Common myeloid progenitor, CD34-positive (primary cell): ENCODE measurements at regions not wholly inside any gene's neighbourhood (a gene's known extent, or its start where the extent isn't known, plus 50 kb on each side); places are given as distances from the start of the nearest gene placed in this dataset.
A peak's percentile ranks its signal among the peaks of the same experiment; 100 is the strongest.

Experiments used
- CTCF ChIA-PET: fragments of 350-600 bp; sonication (Branson Sonifier 250); formaldehyde crosslinking; loops from one replicate; lab custom pipeline; 2021; ENCODE audit warnings: antibody characterized with exemption; lab: Charles Lee
- POLR2A ChIA-PET: fragments of 350-600 bp; sonication (Branson Sonifier 250); formaldehyde crosslinking; loops from one replicate; lab custom pipeline; 2021; ENCODE audit warnings: antibody characterized with exemption; lab: Charles Lee
- DNase-seq, 3 donors: peaks; one replicate each; pipeline versions ENCODE4 v3.0.0 to v3.0.0-alpha.2; 2013
- H3K27ac ChIP-seq, 2 experiments: 1 replicate in 1 of 2; 2 replicates in 1 of 2; pipeline ENCODE4 v1.7.0; 2013; ENCODE audit warnings: inconsistent platforms in 2 of 2, low read length in 2 of 2, mild to moderate bottlenecking in 2 of 2, low read depth in 1 of 2, moderate library complexity in 1 of 2; ENCODE audit not compliant: severe bottlenecking in 2 of 2, insufficient read depth in 1 of 2, poor library complexity in 1 of 2
- H3K27me3 ChIP-seq, 5 experiments: replicated peaks in 2 of 5; 1 replicate in 3 of 5; 2 replicates in 2 of 5; pipeline versions ENCODE4 v1.6.1 to v1.7.0; 2013; ENCODE audit warnings: low read length in 4 of 5, mild to moderate bottlenecking in 2 of 5, moderate library complexity in 2 of 5, inconsistent platforms in 1 of 5; ENCODE audit not compliant: insufficient read depth in 5 of 5, control insufficient read depth in 4 of 5
- H3K36me3 ChIP-seq, 4 experiments: 1 replicate in 2 of 4; 2 replicates in 2 of 4; pipeline versions ENCODE4 v1.6.1 to v1.7.0; 2013; ENCODE audit warnings: low read length in 3 of 4, control low read depth in 1 of 4, mild to moderate bottlenecking in 1 of 4; ENCODE audit not compliant: control insufficient read depth in 4 of 4, insufficient read depth in 4 of 4
- H3K4me1 ChIP-seq, 4 experiments: 1 replicate in 3 of 4; 2 replicates in 1 of 4; pipeline versions ENCODE4 v1.6.1 to v1.7.1; 2013; ENCODE audit warnings: low read length in 3 of 4, mild to moderate bottlenecking in 3 of 4, control low read depth in 1 of 4, inconsistent platforms in 1 of 4, moderate library complexity in 1 of 4; ENCODE audit not compliant: control insufficient read depth in 4 of 4, insufficient read depth in 4 of 4; ENCODE audit errors: control extremely low read depth in 1 of 4
- H3K4me3 ChIP-seq, 7 experiments: 1 replicate in 4 of 7; 2 replicates in 3 of 7; pipeline versions ENCODE4 v1.5.1 to v1.7.0; 2013; ENCODE audit warnings: mild to moderate bottlenecking in 7 of 7, low read length in 6 of 7, moderate library complexity in 6 of 7, inconsistent platforms in 2 of 7, low read depth in 2 of 7, control low read depth in 1 of 7; ENCODE audit not compliant: insufficient read depth in 4 of 7, control insufficient read depth in 1 of 7; ENCODE audit errors: extremely low read depth in 1 of 7
- H3K9me3 ChIP-seq, 5 experiments: 1 replicate in 4 of 5; 2 replicates in 1 of 5; pipeline versions ENCODE4 v1.6.1 to v1.7.1; 2013; ENCODE audit warnings: low read length in 4 of 5, mild to moderate bottlenecking in 2 of 5, inconsistent platforms in 1 of 5, low read depth in 1 of 5, moderate library complexity in 1 of 5; ENCODE audit not compliant: control insufficient read depth in 4 of 5, insufficient read depth in 2 of 5; ENCODE audit errors: control extremely low read depth in 1 of 5
- WGBS: methylation state at CpG from one replicate; pipeline ENCODE4 v1.1.5; 2013; ENCODE audit not compliant: insufficient coverage; 5-methylcytosine and 5-hydroxymethylcytosine counted together

DNA sequence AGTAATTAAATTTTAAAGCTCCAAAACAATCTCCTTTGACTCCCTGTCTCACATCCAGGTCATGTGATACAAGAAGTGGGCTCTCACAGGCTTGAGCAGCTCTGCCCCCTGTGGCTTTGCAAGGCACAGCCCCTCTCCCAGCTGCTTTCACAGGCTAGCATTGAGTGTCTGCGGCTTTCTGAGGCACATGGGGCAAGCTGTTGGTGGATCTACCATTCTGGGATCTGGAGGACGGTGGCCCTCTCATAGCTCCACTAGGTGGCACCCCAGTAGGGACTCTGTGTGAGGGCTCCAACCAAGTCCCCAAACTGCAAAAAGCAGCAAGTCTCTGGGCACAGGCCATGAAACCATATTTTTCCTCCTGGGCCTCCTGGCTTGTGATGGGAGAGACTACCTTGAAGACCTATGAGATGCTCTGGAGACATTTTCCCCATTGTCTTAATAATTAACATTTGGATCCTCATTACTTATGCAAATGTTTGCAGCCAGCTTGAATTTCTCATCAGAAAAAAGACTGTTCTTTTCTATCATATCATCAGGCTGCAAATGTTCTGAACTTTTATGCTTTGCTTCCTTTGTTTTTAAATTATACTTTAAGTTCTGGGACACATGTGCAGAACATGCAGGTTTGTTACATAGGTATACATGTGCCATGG lies 554.1 kb upstream of the OLFM3 start:
- Histone ChIP-seq H3K4me1 (no peaks in the 10 kb centered on the region), H3K9me3 (no peaks in the 10 kb centered on the region), H3K27me3 (no peaks in the 10 kb centered on the region), H3K36me3 (no peaks in the 10 kb centered on the region), H3K4me3 (no peak overlapping the region), H3K27ac (no peak overlapping the region)
- ChIA-PET CTCF (interaction anchor here (0.6 kb wide), 1 partner anchor 233 kb away, joined by 3 read pairs; no protein-coding TSS in a partner anchor), POLR2A (no interaction called here)
- DNase-seq: peak in 2 of 3 donors; percentile 1
- no CpG with 5 or more reads among the region's 2 CpGs for WGBS

DNA sequence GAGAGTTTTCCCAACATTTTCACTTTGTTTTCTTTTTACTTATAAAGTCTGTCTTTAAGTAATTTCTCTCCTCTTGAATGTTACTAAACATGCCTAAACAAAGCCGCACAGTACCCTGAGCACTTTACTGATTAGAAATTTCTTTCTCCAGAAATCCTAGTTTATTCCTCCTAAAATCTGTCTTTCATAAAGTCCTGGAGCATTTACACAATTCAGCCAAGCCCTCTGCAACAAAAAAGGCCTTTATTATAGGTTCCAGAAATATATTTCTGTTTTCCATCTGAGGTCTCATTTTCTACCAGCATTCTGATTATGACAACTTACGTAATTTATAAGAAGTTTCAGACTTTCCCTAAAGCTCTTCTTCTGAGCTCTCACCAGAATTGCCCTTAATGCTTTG lies 549.5 kb upstream of the OLFM3 start:
- H3K4me1 ChIP-seq: no peaks in the 10 kb centered on the region
- H3K4me3 ChIP-seq: no peak overlapping the region
- no peak for DNase-seq
- H3K27me3 ChIP-seq: no peaks in the 10 kb centered on the region
- H3K36me3 ChIP-seq: no peaks in the 10 kb centered on the region
- H3K9me3 ChIP-seq: no peaks in the 10 kb centered on the region
- no peak overlapping the region for H3K27ac ChIP-seq
- POLR2A ChIA-PET: no interaction called here
- CTCF ChIA-PET: no interaction called here
- WGBS: 100% methylated on average over 1 of the region's 2 CpGs

DNA sequence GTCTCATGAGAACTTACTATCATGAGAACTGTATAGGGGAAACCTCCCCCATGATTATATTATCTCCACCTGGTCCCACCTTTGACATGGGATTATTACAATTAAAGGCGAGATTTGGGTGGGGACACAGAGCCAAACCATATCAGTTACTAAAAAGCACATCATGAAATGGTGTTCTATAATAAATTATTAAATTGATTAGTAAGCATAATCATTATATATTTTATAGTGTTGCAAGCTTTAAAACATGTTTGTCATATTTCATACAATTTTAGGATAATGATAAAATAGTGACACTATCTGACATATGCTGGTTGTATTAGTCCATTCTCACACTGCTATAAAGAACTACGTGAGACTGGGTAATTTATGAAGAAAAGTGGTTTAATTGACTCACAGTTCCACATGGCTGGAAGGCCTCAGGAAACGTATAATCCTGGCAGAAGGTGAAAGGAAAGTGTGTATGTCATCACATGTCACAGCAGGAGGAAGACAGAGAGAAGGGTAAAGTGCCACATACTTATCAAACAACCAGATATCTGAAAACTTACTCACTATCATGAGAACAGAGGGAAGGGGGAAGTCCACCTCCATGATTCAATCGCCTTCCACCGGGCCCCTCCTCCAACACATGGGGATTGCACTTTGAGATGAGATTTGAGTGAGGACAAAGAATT lies 539.2 kb upstream of the OLFM3 start:
- Histone ChIP-seq H3K27ac (no peak overlapping the region), H3K27me3 (no peaks in the 10 kb centered on the region), H3K36me3 (no peaks in the 10 kb centered on the region), H3K4me1 (no peaks in the 10 kb centered on the region), H3K4me3 (no peak overlapping the region), H3K9me3 (no peaks in the 10 kb centered on the region)
- DNase-seq: no peak
- POLR2A ChIA-PET: no interaction called here
- CTCF ChIA-PET: no interaction called here
- WGBS: no CpG with 5 or more reads among the region's 5 CpGs

DNA sequence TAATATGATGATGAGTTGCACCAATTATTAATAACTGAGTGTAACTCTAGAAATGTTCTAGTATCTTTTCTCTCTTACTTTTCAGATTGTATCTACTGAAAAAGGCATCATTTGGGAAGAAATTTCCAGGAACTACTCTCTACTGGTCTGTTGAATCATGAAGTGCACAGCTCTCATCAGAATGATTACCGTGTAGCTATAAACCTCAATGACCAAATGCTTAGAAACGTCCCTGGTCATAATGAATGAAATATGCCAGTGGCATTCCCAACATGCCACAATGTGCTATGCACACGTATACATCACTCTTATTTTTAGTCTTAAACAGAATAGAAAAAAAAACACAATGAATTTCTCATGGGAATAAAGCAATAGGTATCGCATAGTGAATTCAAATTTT lies 534.3 kb upstream of the OLFM3 start:
- 88% methylated on average over 1 of the region's 4 CpGs for WGBS
- DNase-seq: no peak
- CTCF ChIA-PET: no interaction called here
- POLR2A ChIA-PET: no interaction called here
- H3K27me3 ChIP-seq: no peaks in the 10 kb centered on the region
- no peaks in the 10 kb centered on the region for H3K36me3 ChIP-seq
- H3K4me3 ChIP-seq: no peak overlapping the region
- no peaks in the 10 kb centered on the region for H3K9me3 ChIP-seq
- no peaks in the 10 kb centered on the region for H3K4me1 ChIP-seq
- H3K27ac ChIP-seq: no peak overlapping the region

DNA sequence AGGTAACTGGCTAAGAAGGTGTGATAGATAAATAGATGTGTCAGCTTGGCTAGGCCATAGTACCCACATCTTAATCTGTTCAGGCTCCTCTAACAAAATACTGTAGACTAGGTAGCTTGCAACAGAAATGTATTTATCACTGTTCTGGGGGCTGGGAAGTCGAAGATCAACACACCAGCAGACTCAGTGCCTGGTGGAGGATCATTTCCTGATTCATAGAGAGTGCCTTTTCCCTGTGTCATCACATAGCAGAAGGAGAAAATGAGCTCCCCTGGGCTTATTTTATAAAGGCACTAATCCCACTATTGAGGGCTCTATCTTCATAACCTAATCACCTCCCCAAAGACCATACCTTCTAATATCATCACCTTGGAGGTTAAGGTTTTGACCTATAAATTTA lies 532.7 kb upstream of the OLFM3 start:
- Histone ChIP-seq H3K4me1 (no peaks in the 10 kb centered on the region), H3K27me3 (no peaks in the 10 kb centered on the region), H3K4me3 (no peak overlapping the region), H3K36me3 (no peaks in the 10 kb centered on the region), H3K9me3 (no peaks in the 10 kb centered on the region), H3K27ac (no peak overlapping the region)
- WGBS: 89% methylated on average over 1 of the region's 1 CpG
- ChIA-PET POLR2A (no interaction called here), CTCF (no interaction called here)
- no peak for DNase-seq

DNA sequence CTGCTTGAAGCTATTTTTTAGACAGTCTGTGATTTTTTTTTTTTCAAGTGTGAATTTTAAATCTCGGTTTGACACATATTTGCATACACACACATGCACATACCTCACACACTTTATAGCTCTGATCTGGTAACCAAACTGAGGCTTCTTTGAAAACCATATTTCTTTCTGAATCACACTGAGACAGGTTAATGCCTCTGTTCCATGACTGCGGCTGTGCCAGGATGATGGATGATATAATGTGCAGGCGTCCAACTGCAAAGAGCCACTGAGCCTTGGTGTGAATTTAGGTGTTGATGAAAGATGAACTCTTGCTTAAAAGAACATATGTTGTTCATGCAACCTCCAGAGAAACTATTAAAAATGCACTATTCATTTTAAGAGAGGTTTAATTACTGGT lies 504.0 kb upstream of the OLFM3 start:
- CTCF ChIA-PET: no interaction called here

DNA sequence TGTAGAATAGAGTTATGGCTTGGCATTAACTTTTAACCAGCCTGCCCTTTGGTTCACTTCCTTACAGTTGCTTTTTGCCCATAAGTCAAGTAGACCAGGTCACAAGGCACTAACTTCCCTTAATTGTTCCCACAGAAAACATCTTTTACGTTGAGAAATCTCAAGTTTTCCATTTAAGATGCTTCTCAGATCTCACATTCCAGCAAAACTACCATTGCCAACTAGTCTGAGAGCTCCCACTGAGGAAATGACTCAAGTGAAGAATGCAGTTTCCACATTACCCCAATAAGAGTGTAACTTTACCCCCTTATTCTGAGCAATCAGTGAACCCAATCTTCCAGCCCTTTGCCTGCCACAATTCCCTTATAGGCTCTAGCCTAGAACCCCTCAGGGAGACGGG lies 502.2 kb upstream of the OLFM3 start:
- Histone ChIP-seq H3K27me3 (no peaks in the 10 kb centered on the region), H3K36me3 (no peaks in the 10 kb centered on the region), H3K27ac (no peak overlapping the region), H3K9me3 (peaks cover 0 to 6% (median 0%) of the 10 kb centered on the region in 5 experiments), H3K4me1 (no peaks in the 10 kb centered on the region), H3K4me3 (no peak overlapping the region)
- ChIA-PET POLR2A (no interaction called here), CTCF (interaction anchor here (0.7 kb wide), 1 partner anchor 515 kb away, joined by 3 read pairs; no protein-coding TSS in a partner anchor)
- WGBS: 91% methylated on average over 1 of the region's 2 CpGs
- no peak for DNase-seq

More for the DNA sequence above, 504.0 kb upstream of the OLFM3 start:
- WGBS: no CpG with 5 or more reads among the region's 3 CpGs
- H3K4me3 ChIP-seq: no peak overlapping the region
- H3K9me3 ChIP-seq: peaks cover 0 to 6% (median 0%) of the 10 kb centered on the region in 5 experiments
- H3K36me3 ChIP-seq: no peaks in the 10 kb centered on the region
- POLR2A ChIA-PET: no interaction called here
- DNase-seq: no peak
- H3K4me1 ChIP-seq: no peaks in the 10 kb centered on the region
- no peak overlapping the region for H3K27ac ChIP-seq
- no peaks in the 10 kb centered on the region for H3K27me3 ChIP-seq
